ENCODE measurements at regions not wholly inside any gene's neighbourhood (a gene's known extent, or its start where the extent isn't known, plus 50 kb on each side); places are given as distances from the start of the nearest gene placed in this dataset.
A peak's percentile ranks its signal among the peaks of the same experiment; 100 is the strongest.
"Not testable (repeated sequence)": the region's sequence is repeated elsewhere in the genome, so short reads cannot be mapped to it uniquely, and the experiment has no call there.

DNA sequence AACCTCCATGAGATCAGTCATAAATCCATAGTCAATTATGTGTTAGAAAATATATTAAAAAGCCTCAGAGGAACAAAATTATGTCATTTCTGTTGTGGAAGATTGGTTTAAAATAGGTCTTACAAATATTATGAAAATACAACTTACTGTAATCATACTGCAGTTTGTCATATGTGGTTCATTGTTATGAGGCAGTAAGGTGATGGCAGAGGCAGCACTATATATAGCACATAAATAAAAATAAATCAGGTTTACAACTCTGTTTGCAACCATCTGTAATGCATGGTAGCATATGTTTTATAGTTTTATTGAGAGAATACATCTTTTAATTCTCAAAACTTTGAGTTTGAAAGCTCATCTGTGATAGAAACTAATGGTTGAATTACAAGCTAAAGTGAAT, 651.4 kb downstream of the PCDH11X start:
- H3K36me3 Mint-ChIP-seq (ENCODE audit: low read depth); DNase-seq; H3K27ac ChIP-seq (ENCODE audit: low read depth, low read length); H3K36me3 ChIP-seq (ENCODE audit: control insufficient read depth, insufficient read depth, low read length); H3K9ac ChIP-seq (ENCODE audit: extremely low read depth, low read length, poor library complexity, severe bottlenecking); H3K9me3 ChIP-seq (ENCODE audit: control insufficient read depth, low read length); H3K27me3 Mint-ChIP-seq (ENCODE audit: insufficient read depth); H3K4me3 Mint-ChIP-seq; H3K27me3 ChIP-seq (ENCODE audit: control insufficient read depth, insufficient read depth, low read length, poor library complexity, severe bottlenecking); H3K9me3 Mint-ChIP-seq; H3K4me1 Mint-ChIP-seq; H3K4me3 ChIP-seq (ENCODE audit: low read length); H3K27ac Mint-ChIP-seq; H3K4me1 ChIP-seq (ENCODE audit: control insufficient read depth, insufficient read depth, low read length): not testable (repeated sequence)

DNA sequence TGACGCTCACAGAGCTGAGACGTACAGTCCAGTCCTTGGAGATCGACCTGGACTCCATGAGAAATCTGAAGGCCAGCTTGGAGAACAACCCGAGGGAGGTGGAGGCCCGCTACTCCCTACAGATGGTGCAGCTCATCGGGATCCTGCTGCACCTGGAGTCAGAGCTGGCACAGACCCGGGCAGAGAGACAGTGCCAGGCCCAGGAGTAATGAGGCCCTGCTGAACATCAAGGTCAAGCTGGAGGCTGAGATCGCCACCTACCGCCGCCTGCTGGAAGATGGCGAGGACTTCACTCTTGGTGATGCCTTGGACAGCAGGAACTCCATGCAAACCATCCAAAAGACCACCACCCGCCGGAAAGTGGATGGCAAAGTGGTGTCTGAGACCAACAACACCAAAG, 681.4 kb downstream of the PCDH11X start:
- WGBS, 2 experiments (ENCODE audit: insufficient coverage in 1 of 2, insufficient read length in 1 of 2), result 88% methylated on average over 13 of the region's 13 CpGs; no CpG with 5 or more reads in 1 of the 2 experiments
- not testable (repeated sequence) for H3K27me3 ChIP-seq (ENCODE audit: control insufficient read depth, insufficient read depth, low read length, poor library complexity, severe bottlenecking); H3K4me3 ChIP-seq (ENCODE audit: low read length); H3K4me1 ChIP-seq (ENCODE audit: control insufficient read depth, insufficient read depth, low read length); H3K9ac ChIP-seq (ENCODE audit: extremely low read depth, low read length, poor library complexity, severe bottlenecking); H3K4me3 Mint-ChIP-seq; H3K27me3 Mint-ChIP-seq (ENCODE audit: insufficient read depth); H3K27ac Mint-ChIP-seq; H3K27ac ChIP-seq (ENCODE audit: low read depth, low read length); H3K9me3 ChIP-seq (ENCODE audit: control insufficient read depth, low read length); H3K36me3 ChIP-seq (ENCODE audit: control insufficient read depth, insufficient read depth, low read length); H3K4me1 Mint-ChIP-seq; H3K36me3 Mint-ChIP-seq (ENCODE audit: low read depth)
- DNase-seq, result peak; percentile 46
- peaks cover 12% of the 10 kb centered on the region for H3K9me3 Mint-ChIP-seq

DNA sequence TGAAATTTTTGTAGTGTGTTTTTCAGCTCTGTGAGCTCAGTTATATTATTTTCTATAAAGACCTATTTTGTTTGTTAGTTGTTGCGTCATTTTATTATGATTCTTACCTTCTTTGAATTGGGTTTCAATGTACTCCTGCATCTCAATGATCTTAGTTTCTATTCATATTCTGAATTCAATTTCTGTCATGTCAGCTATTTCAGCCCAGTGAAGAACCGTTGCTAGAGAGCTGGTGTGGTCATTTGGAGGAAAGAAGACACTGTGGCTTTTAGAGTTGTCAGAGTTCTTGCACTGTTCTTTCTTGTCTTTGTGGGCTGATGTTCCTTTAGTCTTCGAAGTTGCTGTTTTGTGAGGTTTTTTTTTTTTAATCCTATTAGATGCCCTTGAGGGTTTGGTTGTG, 701.0 kb downstream of the PCDH11X start:
- H3K4me3 ChIP-seq (ENCODE audit: low read length); H3K36me3 Mint-ChIP-seq (ENCODE audit: low read depth); H3K4me1 Mint-ChIP-seq; H3K4me1 ChIP-seq (ENCODE audit: control insufficient read depth, insufficient read depth, low read length); H3K9ac ChIP-seq (ENCODE audit: extremely low read depth, low read length, poor library complexity, severe bottlenecking); H3K27ac Mint-ChIP-seq; H3K27me3 Mint-ChIP-seq (ENCODE audit: insufficient read depth); H3K27ac ChIP-seq (ENCODE audit: low read depth, low read length); DNase-seq; H3K4me3 Mint-ChIP-seq; H3K27me3 ChIP-seq (ENCODE audit: control insufficient read depth, insufficient read depth, low read length, poor library complexity, severe bottlenecking); H3K9me3 ChIP-seq (ENCODE audit: control insufficient read depth, low read length); H3K36me3 ChIP-seq (ENCODE audit: control insufficient read depth, insufficient read depth, low read length); H3K9me3 Mint-ChIP-seq: not testable (repeated sequence)
- 83% methylated on average over 1 of the region's 3 CpGs; no CpG with 5 or more reads in 1 of the 2 experiments for WGBS, 2 experiments (ENCODE audit: insufficient coverage in 1 of 2, insufficient read length in 1 of 2)

DNA sequence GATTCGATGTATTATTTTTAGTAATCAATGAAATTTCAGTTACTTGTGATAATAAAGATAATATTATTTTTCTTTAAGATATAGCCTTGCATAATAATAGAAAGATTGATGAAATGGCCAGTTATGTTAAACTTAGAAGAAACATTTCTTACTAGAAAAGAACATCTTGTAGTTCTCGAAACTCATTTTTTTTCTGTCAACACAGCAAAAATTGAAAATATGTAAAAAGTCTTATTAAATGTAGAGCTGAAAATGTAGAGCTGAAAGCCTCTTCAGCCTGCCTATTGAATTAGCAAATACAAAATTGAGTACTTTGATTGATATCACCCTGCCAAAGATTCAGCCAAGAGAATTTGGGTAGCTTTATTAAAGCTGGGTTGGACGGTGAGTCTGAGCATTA, 706.3 kb downstream of the PCDH11X start:
- not testable (repeated sequence) for H3K9me3 Mint-ChIP-seq; H3K27ac Mint-ChIP-seq; H3K4me1 Mint-ChIP-seq; H3K9me3 ChIP-seq (ENCODE audit: control insufficient read depth, low read length); H3K36me3 Mint-ChIP-seq (ENCODE audit: low read depth); H3K27ac ChIP-seq (ENCODE audit: low read depth, low read length); H3K36me3 ChIP-seq (ENCODE audit: control insufficient read depth, insufficient read depth, low read length); H3K4me3 Mint-ChIP-seq; H3K4me1 ChIP-seq (ENCODE audit: control insufficient read depth, insufficient read depth, low read length); H3K4me3 ChIP-seq (ENCODE audit: low read length); H3K9ac ChIP-seq (ENCODE audit: extremely low read depth, low read length, poor library complexity, severe bottlenecking); H3K27me3 Mint-ChIP-seq (ENCODE audit: insufficient read depth); H3K27me3 ChIP-seq (ENCODE audit: control insufficient read depth, insufficient read depth, low read length, poor library complexity, severe bottlenecking); DNase-seq
- WGBS, 2 experiments (ENCODE audit: insufficient coverage in 1 of 2, insufficient read length in 1 of 2), result no CpG with 5 or more reads among the region's 3 CpGs

DNA sequence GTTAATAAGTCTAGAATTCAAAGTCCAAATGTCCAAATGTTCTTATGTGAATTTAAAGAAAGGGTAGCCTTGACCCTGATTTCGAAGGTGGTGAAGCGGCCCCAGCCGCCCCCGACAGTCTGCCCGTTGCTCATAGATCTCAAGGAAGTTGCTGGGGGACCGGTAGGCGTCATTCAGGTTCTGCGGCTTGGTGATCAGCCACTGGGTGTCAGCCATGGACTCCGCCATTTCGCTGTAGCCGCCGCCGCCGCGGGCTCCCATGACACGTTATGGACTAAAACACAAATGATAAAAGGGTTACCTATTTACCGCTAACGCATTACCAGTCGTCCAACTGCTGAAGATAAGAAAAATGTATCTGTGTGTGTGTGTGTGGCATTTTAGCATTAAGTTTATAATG, 736.1 kb downstream of the PCDH11X start:
- not testable (repeated sequence) for H3K4me3 Mint-ChIP-seq; DNase-seq; H3K36me3 ChIP-seq (ENCODE audit: control insufficient read depth, insufficient read depth, low read length); H3K9me3 ChIP-seq (ENCODE audit: control insufficient read depth, low read length); H3K27me3 ChIP-seq (ENCODE audit: control insufficient read depth, insufficient read depth, low read length, poor library complexity, severe bottlenecking); H3K4me3 ChIP-seq (ENCODE audit: low read length); H3K27ac Mint-ChIP-seq; H3K4me1 Mint-ChIP-seq; H3K9ac ChIP-seq (ENCODE audit: extremely low read depth, low read length, poor library complexity, severe bottlenecking); H3K27me3 Mint-ChIP-seq (ENCODE audit: insufficient read depth); H3K27ac ChIP-seq (ENCODE audit: low read depth, low read length); H3K4me1 ChIP-seq (ENCODE audit: control insufficient read depth, insufficient read depth, low read length); H3K36me3 Mint-ChIP-seq (ENCODE audit: low read depth); H3K9me3 Mint-ChIP-seq
- WGBS, 2 experiments (ENCODE audit: insufficient coverage in 1 of 2, insufficient read length in 1 of 2), result 92% methylated on average over 16 of the region's 19 CpGs; no CpG with 5 or more reads in 1 of the 2 experiments

DNA sequence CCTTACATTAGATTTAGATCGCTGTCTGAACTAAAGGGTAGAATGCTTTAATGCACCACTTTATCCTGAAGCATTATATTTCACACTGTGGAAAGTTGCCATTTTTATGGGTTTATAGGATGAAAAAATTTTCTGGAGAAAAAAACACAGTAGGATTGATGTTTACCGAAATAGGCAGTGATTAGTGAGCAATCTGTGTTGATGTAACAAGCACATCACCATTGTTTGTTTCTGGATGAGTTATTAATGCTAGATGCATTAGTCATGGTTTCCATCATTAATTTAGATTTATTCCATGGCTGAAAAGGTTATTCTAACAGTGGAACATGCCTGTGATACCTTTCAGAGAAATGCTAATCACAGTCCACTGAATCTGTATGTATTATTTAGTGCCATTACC, 749.8 kb downstream of the PCDH11X start:
- 92% methylated on average over 1 of the region's 2 CpGs; no CpG with 5 or more reads in 1 of the 2 experiments for WGBS, 2 experiments (ENCODE audit: insufficient coverage in 1 of 2, insufficient read length in 1 of 2)
- H3K9ac ChIP-seq (ENCODE audit: extremely low read depth, low read length, poor library complexity, severe bottlenecking); H3K27ac Mint-ChIP-seq; H3K36me3 ChIP-seq (ENCODE audit: control insufficient read depth, insufficient read depth, low read length); DNase-seq; H3K36me3 Mint-ChIP-seq (ENCODE audit: low read depth); H3K9me3 Mint-ChIP-seq; H3K4me1 Mint-ChIP-seq; H3K27me3 ChIP-seq (ENCODE audit: control insufficient read depth, insufficient read depth, low read length, poor library complexity, severe bottlenecking); H3K27me3 Mint-ChIP-seq (ENCODE audit: insufficient read depth); H3K4me3 ChIP-seq (ENCODE audit: low read length); H3K4me3 Mint-ChIP-seq; H3K9me3 ChIP-seq (ENCODE audit: control insufficient read depth, low read length); H3K27ac ChIP-seq (ENCODE audit: low read depth, low read length); H3K4me1 ChIP-seq (ENCODE audit: control insufficient read depth, insufficient read depth, low read length): not testable (repeated sequence)

DNA sequence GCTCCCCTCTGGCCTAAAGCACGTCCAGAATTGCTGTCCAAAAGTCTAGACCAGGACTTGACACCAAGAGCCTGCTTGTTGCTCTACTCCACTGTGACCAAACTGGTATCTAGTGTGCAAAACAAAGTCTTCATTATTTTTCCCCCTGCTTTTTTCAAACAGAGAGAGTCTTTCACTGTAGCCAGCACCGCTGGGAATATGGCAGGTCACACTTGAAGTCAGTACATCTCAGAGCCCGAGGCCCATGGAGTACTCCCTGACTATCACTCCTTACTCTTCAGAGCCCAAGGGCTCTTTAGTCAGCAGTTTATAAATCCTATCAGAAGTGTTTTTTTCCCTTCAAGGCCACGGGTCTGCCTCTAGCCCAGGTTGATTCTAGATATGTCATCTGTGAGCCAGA, 761.3 kb downstream of the PCDH11X start:
- not testable (repeated sequence) for H3K4me3 Mint-ChIP-seq; H3K27ac ChIP-seq (ENCODE audit: low read depth, low read length); H3K9ac ChIP-seq (ENCODE audit: extremely low read depth, low read length, poor library complexity, severe bottlenecking); H3K27ac Mint-ChIP-seq; H3K36me3 Mint-ChIP-seq (ENCODE audit: low read depth); H3K27me3 Mint-ChIP-seq (ENCODE audit: insufficient read depth); DNase-seq; H3K9me3 Mint-ChIP-seq; H3K4me1 Mint-ChIP-seq; H3K9me3 ChIP-seq (ENCODE audit: control insufficient read depth, low read length); H3K36me3 ChIP-seq (ENCODE audit: control insufficient read depth, insufficient read depth, low read length); H3K27me3 ChIP-seq (ENCODE audit: control insufficient read depth, insufficient read depth, low read length, poor library complexity, severe bottlenecking); H3K4me3 ChIP-seq (ENCODE audit: low read length); H3K4me1 ChIP-seq (ENCODE audit: control insufficient read depth, insufficient read depth, low read length)
- WGBS, 2 experiments (ENCODE audit: insufficient coverage in 1 of 2, insufficient read length in 1 of 2), result 92% methylated on average over 4 of the region's 4 CpGs; no CpG with 5 or more reads in 1 of the 2 experiments

Measured in endodermal cell (in vitro differentiated cells).